ENCODE measurements at regions not wholly inside any gene's neighbourhood (a gene's known extent, or its start where the extent isn't known, plus 50 kb on each side); places are given as distances from the start of the nearest gene placed in this dataset.

DNA sequence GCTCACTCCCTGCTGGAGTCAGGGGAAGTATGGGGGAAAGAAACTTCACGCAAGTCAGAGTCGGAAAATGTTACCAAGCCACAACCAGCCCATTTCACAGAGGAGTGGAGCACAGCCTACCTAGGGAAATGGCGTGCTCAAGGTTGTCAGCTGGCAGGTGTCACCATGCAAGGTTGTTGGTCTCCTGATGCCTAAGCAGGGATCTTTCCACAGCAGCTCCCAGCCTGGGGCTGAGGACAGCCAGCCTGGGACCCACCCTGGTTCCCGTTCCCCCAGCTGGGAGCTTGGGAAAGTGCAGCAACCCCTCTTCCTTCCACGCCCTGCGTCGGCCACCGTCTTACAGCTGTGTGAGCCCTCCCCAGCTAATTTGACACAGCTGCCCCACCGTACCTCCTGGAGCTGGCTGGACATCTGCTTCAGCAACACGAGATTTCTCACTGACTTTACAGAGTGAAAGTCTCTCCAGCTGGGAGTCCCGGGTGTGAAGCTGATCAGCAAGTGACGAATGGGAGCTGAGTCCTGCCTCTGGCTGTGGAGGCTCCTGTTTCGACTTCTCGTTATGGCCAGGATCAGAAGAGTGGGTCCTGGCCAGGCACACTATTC is 224.6 kb upstream of the RAB4A start:
- no peak for TF ChIP-seq CTCF (IDR thresholded peaks at IDR 0.05)
- no peak for TF ChIP-seq POLR2AphosphoS5 (IDR thresholded peaks at IDR 0.05)
- no peak for TF ChIP-seq POLR2A (IDR thresholded peaks at IDR 0.05)
